PC-9 (cell line): ENCODE measurements at regions not wholly inside any gene's neighbourhood (a gene's known extent, or its start where the extent isn't known, plus 50 kb on each side); places are given as distances from the start of the nearest gene placed in this dataset.

ENCODE experiments used
- EZH2 ChIP-seq: fragments of 200-600 bp; sonication (generic); IDR thresholded peaks from 2 replicates; pipeline ENCODE4 v1.8.0; 2017; ENCODE audit warnings: antibody characterized with exemption, low read depth
- TF ChIP-seq, protein P1 (sequence below): fragments of 200-600 bp; sonication (generic); conservative IDR thresholded peaks from 2 replicates; pipeline ENCODE4 v1.6.1; 2017; ENCODE audit warnings: mixed run types, antibody characterized with exemption, mild to moderate bottlenecking, moderate library complexity

DNA sequence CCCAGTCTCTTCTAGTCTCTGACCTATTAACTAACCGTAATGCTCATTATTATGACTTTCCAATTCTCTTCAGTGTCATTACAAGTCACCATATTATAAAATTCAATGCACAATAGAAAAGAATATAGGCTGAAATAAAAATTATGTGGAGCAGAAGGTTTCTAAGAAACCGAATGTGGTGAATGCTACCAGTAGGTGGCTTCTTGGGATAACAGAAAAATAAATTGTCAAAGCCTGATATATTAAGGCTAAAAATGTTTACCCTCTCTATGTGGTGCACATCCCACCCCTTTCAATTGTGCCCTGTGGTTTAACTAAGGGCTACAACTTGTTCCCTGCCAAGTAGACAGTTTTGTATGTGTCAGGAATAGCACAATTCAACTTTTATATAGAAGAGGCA is 624.6 kb upstream of the TECRL start:
- TF ChIP-seq, protein P1, sequence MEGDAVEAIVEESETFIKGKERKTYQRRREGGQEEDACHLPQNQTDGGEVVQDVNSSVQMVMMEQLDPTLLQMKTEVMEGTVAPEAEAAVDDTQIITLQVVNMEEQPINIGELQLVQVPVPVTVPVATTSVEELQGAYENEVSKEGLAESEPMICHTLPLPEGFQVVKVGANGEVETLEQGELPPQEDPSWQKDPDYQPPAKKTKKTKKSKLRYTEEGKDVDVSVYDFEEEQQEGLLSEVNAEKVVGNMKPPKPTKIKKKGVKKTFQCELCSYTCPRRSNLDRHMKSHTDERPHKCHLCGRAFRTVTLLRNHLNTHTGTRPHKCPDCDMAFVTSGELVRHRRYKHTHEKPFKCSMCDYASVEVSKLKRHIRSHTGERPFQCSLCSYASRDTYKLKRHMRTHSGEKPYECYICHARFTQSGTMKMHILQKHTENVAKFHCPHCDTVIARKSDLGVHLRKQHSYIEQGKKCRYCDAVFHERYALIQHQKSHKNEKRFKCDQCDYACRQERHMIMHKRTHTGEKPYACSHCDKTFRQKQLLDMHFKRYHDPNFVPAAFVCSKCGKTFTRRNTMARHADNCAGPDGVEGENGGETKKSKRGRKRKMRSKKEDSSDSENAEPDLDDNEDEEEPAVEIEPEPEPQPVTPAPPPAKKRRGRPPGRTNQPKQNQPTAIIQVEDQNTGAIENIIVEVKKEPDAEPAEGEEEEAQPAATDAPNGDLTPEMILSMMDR, result peak; percentile 36; the same call in 1 of the 2 replicates
- TF ChIP-seq EZH2, result no peak
